WTC11 (cell line): ENCODE measurements at regions not wholly inside any gene's neighbourhood (a gene's known extent, or its start where the extent isn't known, plus 50 kb on each side); places are given as distances from the start of the nearest gene placed in this dataset.
A peak's percentile ranks its signal among the peaks of the same experiment; 100 is the strongest.

ENCODE experiments used
- ATAC-seq: fragments of 200-7000 bp; cut with Tn5 transposase; 2 replicates; pipeline ENCODE4 v1.10.0; 2021; ENCODE audit warnings: mild to moderate bottlenecking, moderate library complexity
- CTCF ChIA-PET: fragments of 300-600 bp; sonication (Branson Sonifier 250); formaldehyde crosslinking; loops from one replicate; lab custom pipeline; 2021; ENCODE audit warnings: antibody characterized with exemption; lab: Charles Lee
- POLR2A ChIA-PET: fragments of 350-600 bp; sonication (Branson Sonifier 250); formaldehyde crosslinking; loops from one replicate; lab custom pipeline; 2021; ENCODE audit warnings: antibody characterized with exemption; lab: Charles Lee
- DNase-seq: peaks from one replicate; pipeline ENCODE4 v3.0.0; 2021; ENCODE audit warnings: low spot score
- H3K27ac Mint-ChIP-seq: 2 replicates; pipeline ENCODE4 v1.8.0; 2021; ENCODE audit warnings: mixed read lengths
- H3K27me3 Mint-ChIP-seq: 2 replicates; pipeline ENCODE4 v1.8.0; 2021; ENCODE audit warnings: low read depth, mild to moderate bottlenecking, moderate library complexity, mixed read lengths
- H3K36me3 Mint-ChIP-seq: 2 replicates; pipeline ENCODE4 v1.8.0; 2021; ENCODE audit warnings: mixed read lengths
- H3K4me1 Mint-ChIP-seq: 2 replicates; pipeline ENCODE4 v1.8.0; 2022; ENCODE audit warnings: mixed read lengths
- H3K4me3 Mint-ChIP-seq: 2 replicates; pipeline ENCODE4 v1.8.0; 2021; ENCODE audit warnings: mild to moderate bottlenecking, moderate library complexity, mixed read lengths
- H3K9me3 Mint-ChIP-seq: 2 replicates; pipeline ENCODE4 v1.8.0; 2021; ENCODE audit warnings: mixed read lengths
- ETV6 ChIP-seq: sonication (generic); formaldehyde crosslinking; IDR thresholded peaks from 2 replicates; pipeline ENCODE4 v1.8.1; 2022; ENCODE audit warnings: mild to moderate bottlenecking, missing genetic modification reagents
- FOXK1 ChIP-seq: sonication (generic); formaldehyde crosslinking; IDR thresholded peaks from 2 replicates; pipeline ENCODE4 v1.8.0; 2022; ENCODE audit warnings: mild to moderate bottlenecking, moderate library complexity, missing genetic modification reagents
- MXD4 ChIP-seq: fragments of 250-450 bp; sonication (Bioruptor Pico); IDR thresholded peaks from 2 replicates; pipeline ENCODE4 v1.8.0; 2021; ENCODE audit warnings: mild to moderate bottlenecking, moderate library complexity, borderline replicate concordance
- MYBL2 ChIP-seq: sonication (generic); formaldehyde crosslinking; IDR thresholded peaks from 2 replicates; pipeline ENCODE4 v1.8.1; 2023; ENCODE audit warnings: mild to moderate bottlenecking, moderate library complexity, missing genetic modification reagents
- PRRX2 ChIP-seq: fragments of 250-450 bp; sonication (Bioruptor Pico); IDR thresholded peaks from 2 replicates; pipeline ENCODE4 v1.8.0; 2021; ENCODE audit warnings: mild to moderate bottlenecking
- SMAD3 ChIP-seq: sonication (generic); formaldehyde crosslinking; IDR thresholded peaks from 2 replicates; pipeline ENCODE4 v1.8.0; 2022; ENCODE audit warnings: missing genetic modification reagents, mild to moderate bottlenecking, borderline replicate concordance
- TCF7 ChIP-seq: sonication (generic); formaldehyde crosslinking; IDR thresholded peaks from 2 replicates; pipeline ENCODE4 v1.8.0; 2022; ENCODE audit warnings: mild to moderate bottlenecking, low read depth, missing genetic modification reagents, moderate library complexity
- TEAD4 ChIP-seq: sonication (generic); formaldehyde crosslinking; IDR thresholded peaks from 2 replicates; pipeline ENCODE4 v1.8.0; 2022; ENCODE audit warnings: mild to moderate bottlenecking, missing genetic modification reagents
- ZNF423 ChIP-seq: fragments of 250-450 bp; sonication (Bioruptor Pico); IDR thresholded peaks from 2 replicates; pipeline ENCODE4 v2.1.2; 2022; ENCODE audit warnings: mild to moderate bottlenecking, moderate library complexity
- TF ChIP-seq, protein P1 (sequence below): sonication (generic); formaldehyde crosslinking; IDR thresholded peaks from 2 replicates; pipeline ENCODE4 v1.8.0; 2022; ENCODE audit warnings: mild to moderate bottlenecking, missing genetic modification reagents
- TF ChIP-seq, protein P2 (sequence below): sonication (generic); formaldehyde crosslinking; IDR thresholded peaks from 2 replicates; pipeline ENCODE4 v1.8.0; 2023; ENCODE audit warnings: missing genetic modification reagents
- TF ChIP-seq, protein P3 (sequence below): sonication (generic); formaldehyde crosslinking; IDR thresholded peaks from 2 replicates; pipeline ENCODE4 v1.8.1; 2022; ENCODE audit warnings: mild to moderate bottlenecking, moderate library complexity, missing genetic modification reagents
- TF ChIP-seq, protein P4 (sequence below): fragments of 250-450 bp; sonication (Bioruptor Pico); conservative IDR thresholded peaks from 2 replicates; pipeline ENCODE4 v1.9.0; 2021; ENCODE audit warnings: mild to moderate bottlenecking
- TF ChIP-seq, protein P5 (sequence below): sonication (generic); formaldehyde crosslinking; IDR thresholded peaks from 2 replicates; pipeline ENCODE4 v1.8.1; 2023; ENCODE audit warnings: mild to moderate bottlenecking, missing genetic modification reagents, borderline replicate concordance
- TF ChIP-seq, protein P6 (sequence below): sonication (generic); formaldehyde crosslinking; IDR thresholded peaks from 2 replicates; pipeline ENCODE4 v1.8.1; 2022; ENCODE audit warnings: low read depth, missing genetic modification reagents, borderline replicate concordance
- TF ChIP-seq, protein P7 (sequence below): sonication (generic); formaldehyde crosslinking; conservative IDR thresholded peaks from 2 replicates; pipeline ENCODE4 v1.8.1; 2022; ENCODE audit warnings: mild to moderate bottlenecking, missing genetic modification reagents

DNA sequence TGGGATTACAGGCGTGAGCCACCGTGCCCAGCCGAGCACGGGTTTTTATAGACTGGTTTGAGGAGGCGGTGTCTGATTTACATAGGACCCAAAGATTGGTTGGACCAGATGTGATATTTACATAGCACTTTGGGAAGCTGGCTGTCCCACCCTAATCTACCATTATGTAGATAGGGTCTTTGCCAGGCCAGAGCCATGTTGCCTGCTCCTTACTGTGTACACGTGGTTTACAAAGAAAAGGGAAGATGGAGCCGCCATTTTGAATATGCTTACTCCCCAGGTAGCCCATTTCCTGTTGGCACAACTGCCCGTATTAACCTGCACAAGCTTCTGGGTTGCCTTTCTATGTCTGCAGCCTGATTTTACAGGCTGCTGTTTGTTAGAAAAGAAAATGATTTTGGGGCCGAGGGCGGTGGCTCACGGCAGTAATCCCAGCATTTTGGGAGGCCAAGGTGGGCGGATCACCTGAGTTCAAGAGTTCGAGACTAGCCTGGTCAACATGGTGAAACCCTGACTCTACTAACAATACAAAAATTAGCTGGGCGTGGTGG, 89.9 kb upstream of the EEF2KMT start:
- CTCF ChIA-PET = no interaction called here
- peaks cover 20% of the 10 kb centered on the region for H3K4me1 Mint-ChIP-seq
- H3K9me3 Mint-ChIP-seq = peaks cover 33% of the 10 kb centered on the region
- peaks cover 24% of the 10 kb centered on the region for H3K36me3 Mint-ChIP-seq
- H3K27me3 Mint-ChIP-seq = no peaks in the 10 kb centered on the region
- TF ChIP-seq MYBL2 (CRISPR knock-in tag) = no peak
- TF ChIP-seq, all 79 proteins: peak for 0
- POLR2A ChIA-PET = no interaction called here
- ATAC-seq = no peak
- no peak for DNase-seq
- Mint-ChIP-seq H3K27ac (no peak overlapping the region), H3K4me3 (no peak overlapping the region)

DNA sequence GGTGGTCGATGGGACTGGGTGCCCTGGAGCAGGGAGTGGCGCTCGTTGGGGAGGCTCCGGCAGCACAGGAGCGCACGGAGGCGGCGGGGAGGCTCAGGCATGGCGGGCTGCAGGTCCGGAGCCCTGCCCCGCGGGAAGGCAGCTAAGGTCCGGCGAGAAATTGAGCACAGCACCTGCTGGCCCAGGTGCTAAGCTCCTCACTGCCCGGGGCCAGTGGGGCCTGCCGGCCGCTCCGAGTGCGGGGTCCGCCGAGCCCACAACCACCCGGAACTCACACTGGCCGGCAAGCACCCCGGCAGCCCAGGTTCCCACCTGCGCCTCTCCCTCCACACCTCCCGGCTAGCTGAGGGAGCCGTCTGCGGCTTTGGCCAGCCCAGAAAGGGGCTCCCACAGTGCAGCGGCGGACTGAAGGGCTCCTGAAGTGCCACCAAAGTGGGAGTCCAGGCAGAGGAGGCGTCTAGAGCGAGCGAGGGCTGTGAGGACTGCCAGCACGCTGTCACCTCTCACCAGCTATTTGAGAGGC, 88.8 kb upstream of the EEF2KMT start:
- Mint-ChIP-seq H3K27ac (no peak overlapping the region), H3K9me3 (peaks cover 26% of the 10 kb centered on the region), H3K27me3 (no peaks in the 10 kb centered on the region; the same call in 1 of the 2 replicates), H3K4me3 (no peak overlapping the region), H3K4me1 (peaks cover 20% of the 10 kb centered on the region), H3K36me3 (peaks cover 24% of the 10 kb centered on the region)
- no peak for TF ChIP-seq TCF7
- ChIA-PET CTCF (no interaction called here), POLR2A (no interaction called here)
- ATAC-seq = no peak
- DNase-seq = no peak

DNA sequence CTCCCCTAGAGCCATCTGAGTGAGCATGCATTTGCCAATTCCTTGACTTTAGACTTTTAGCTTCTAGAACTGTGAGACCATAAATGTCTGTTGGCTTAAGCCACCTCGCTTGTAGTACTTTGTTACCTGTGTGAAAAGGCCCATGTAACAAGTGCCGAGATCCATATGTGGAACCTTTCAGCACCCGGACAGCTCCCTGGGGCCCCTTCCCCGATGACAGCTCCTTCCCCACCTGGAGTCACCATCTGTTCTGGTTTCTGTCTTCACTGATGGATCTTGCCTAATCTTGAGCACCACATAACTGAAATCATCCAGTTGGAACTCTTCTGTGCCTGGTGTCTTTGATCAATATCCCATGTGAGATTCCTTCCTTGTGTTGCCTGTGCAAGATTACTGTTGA, 78.9 kb upstream of the EEF2KMT start:
- H3K36me3 Mint-ChIP-seq = peaks cover 18% of the 10 kb centered on the region
- peaks cover 2% of the 10 kb centered on the region; the same call in 1 of the 2 replicates for H3K27me3 Mint-ChIP-seq
- POLR2A ChIA-PET = no interaction called here
- H3K9me3 Mint-ChIP-seq = peaks cover 64% of the 10 kb centered on the region
- peaks cover 7% of the 10 kb centered on the region for H3K4me1 Mint-ChIP-seq
- no peak overlapping the region for H3K27ac Mint-ChIP-seq
- ATAC-seq (peak; percentile 48; the same call in 1 of the 2 replicates), DNase-seq (peak; percentile 37)
- TF ChIP-seq, protein P1, sequence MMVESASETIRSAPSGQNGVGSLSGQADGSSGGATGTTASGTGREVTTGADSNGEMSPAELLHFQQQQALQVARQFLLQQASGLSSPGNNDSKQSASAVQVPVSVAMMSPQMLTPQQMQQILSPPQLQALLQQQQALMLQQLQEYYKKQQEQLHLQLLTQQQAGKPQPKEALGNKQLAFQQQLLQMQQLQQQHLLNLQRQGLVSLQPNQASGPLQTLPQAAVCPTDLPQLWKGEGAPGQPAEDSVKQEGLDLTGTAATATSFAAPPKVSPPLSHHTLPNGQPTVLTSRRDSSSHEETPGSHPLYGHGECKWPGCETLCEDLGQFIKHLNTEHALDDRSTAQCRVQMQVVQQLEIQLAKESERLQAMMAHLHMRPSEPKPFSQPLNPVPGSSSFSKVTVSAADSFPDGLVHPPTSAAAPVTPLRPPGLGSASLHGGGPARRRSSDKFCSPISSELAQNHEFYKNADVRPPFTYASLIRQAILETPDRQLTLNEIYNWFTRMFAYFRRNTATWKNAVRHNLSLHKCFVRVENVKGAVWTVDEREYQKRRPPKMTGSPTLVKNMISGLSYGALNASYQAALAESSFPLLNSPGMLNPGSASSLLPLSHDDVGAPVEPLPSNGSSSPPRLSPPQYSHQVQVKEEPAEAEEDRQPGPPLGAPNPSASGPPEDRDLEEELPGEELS (CRISPR knock-in tag) = no peak
- TF ChIP-seq, protein P2, sequence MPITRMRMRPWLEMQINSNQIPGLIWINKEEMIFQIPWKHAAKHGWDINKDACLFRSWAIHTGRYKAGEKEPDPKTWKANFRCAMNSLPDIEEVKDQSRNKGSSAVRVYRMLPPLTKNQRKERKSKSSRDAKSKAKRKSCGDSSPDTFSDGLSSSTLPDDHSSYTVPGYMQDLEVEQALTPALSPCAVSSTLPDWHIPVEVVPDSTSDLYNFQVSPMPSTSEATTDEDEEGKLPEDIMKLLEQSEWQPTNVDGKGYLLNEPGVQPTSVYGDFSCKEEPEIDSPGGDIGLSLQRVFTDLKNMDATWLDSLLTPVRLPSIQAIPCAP (CRISPR knock-in tag) = peak; percentile 65; the same call in 1 of the 2 replicates
- TF ChIP-seq, all 79 proteins: peak for 1
- CTCF ChIA-PET = no interaction called here
- no peak overlapping the region for H3K4me3 Mint-ChIP-seq

DNA sequence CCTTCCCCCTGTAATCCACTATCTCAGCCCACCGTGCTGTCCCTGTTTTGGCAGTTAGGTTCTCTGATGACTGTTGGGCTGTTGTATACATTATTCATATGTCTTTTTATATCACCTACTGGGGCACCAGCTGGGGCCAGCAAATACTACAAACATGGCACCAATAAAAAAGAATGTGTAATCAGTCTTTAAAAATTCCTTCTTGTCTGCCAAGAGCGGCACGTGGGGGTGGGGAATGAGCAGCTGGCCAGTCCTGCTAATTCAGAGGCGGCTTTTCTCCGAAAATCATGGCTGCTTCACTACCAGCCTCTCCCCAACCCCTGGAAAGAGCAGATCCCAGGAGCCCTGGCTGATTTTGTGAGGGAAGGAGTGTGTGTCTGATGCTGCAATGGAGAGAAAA, 77.7 kb upstream of the EEF2KMT start:
- peaks cover 20% of the 10 kb centered on the region for H3K36me3 Mint-ChIP-seq
- no peak overlapping the region for H3K27ac Mint-ChIP-seq
- peaks cover 72% of the 10 kb centered on the region for H3K9me3 Mint-ChIP-seq
- POLR2A ChIA-PET = no interaction called here
- peaks cover under 1% of the 10 kb centered on the region; the same call in 1 of the 2 replicates for H3K4me1 Mint-ChIP-seq
- CTCF ChIA-PET = no interaction called here
- H3K27me3 Mint-ChIP-seq = peaks cover 2% of the 10 kb centered on the region; the same call in 1 of the 2 replicates
- H3K4me3 Mint-ChIP-seq = no peak overlapping the region
- no peak for DNase-seq
- no peak for ATAC-seq
- TF ChIP-seq, protein P3, sequence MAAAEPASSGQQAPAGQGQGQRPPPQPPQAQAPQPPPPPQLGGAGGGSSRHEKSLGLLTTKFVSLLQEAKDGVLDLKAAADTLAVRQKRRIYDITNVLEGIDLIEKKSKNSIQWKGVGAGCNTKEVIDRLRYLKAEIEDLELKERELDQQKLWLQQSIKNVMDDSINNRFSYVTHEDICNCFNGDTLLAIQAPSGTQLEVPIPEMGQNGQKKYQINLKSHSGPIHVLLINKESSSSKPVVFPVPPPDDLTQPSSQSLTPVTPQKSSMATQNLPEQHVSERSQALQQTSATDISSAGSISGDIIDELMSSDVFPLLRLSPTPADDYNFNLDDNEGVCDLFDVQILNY (CRISPR knock-in tag) = no peak
- TF ChIP-seq, protein P4, sequence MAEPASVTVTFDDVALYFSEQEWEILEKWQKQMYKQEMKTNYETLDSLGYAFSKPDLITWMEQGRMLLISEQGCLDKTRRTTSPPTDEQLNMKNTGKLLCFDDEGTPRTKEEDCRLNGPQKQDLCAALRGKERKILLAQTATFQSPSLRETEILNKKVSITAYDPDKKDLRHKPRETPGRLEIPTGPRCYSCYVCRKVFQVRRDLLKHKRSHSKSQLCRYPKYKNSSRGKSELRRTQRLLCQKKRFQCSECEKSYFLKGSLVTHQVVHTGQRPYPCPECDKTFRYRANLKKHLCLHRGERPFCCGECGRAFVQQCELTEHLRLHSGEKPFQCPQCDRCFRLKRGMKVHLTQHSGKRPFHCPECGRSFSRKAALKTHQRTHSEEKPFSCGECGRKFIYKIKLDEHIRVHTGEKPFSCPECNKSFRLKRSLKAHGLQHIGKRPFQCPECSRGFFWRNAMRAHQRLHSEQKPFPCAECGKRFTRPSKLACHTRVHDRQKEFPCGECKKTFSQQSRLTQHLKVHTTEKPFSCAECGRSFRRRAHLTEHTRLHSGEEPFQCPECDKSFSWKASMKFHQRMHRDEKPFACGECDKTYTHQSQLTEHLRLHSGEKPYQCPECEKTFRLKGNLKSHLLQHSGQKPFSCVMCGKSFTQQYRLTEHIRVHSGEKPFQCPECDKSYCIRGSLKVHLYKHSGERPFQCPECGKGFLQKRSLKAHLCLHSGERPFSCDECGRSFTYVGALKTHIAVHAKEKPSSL = no peak
- TF ChIP-seq SMAD3 (no peak), PRRX2 (CRISPR knock-in tag) (no peak), FOXK1 (no peak), ZNF423 (CRISPR knock-in tag) (no peak), TEAD4 (CRISPR knock-in tag) (no peak), MXD4 (CRISPR knock-in tag) (no peak), ETV6 (CRISPR knock-in tag) (no peak)
- TF ChIP-seq, protein P5, sequence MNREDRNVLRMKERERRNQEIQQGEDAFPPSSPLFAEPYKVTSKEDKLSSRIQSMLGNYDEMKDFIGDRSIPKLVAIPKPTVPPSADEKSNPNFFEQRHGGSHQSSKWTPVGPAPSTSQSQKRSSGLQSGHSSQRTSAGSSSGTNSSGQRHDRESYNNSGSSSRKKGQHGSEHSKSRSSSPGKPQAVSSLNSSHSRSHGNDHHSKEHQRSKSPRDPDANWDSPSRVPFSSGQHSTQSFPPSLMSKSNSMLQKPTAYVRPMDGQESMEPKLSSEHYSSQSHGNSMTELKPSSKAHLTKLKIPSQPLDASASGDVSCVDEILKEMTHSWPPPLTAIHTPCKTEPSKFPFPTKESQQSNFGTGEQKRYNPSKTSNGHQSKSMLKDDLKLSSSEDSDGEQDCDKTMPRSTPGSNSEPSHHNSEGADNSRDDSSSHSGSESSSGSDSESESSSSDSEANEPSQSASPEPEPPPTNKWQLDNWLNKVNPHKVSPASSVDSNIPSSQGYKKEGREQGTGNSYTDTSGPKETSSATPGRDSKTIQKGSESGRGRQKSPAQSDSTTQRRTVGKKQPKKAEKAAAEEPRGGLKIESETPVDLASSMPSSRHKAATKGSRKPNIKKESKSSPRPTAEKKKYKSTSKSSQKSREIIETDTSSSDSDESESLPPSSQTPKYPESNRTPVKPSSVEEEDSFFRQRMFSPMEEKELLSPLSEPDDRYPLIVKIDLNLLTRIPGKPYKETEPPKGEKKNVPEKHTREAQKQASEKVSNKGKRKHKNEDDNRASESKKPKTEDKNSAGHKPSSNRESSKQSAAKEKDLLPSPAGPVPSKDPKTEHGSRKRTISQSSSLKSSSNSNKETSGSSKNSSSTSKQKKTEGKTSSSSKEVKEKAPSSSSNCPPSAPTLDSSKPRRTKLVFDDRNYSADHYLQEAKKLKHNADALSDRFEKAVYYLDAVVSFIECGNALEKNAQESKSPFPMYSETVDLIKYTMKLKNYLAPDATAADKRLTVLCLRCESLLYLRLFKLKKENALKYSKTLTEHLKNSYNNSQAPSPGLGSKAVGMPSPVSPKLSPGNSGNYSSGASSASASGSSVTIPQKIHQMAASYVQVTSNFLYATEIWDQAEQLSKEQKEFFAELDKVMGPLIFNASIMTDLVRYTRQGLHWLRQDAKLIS (CRISPR knock-in tag) = no peak
- TF ChIP-seq, protein P6, sequence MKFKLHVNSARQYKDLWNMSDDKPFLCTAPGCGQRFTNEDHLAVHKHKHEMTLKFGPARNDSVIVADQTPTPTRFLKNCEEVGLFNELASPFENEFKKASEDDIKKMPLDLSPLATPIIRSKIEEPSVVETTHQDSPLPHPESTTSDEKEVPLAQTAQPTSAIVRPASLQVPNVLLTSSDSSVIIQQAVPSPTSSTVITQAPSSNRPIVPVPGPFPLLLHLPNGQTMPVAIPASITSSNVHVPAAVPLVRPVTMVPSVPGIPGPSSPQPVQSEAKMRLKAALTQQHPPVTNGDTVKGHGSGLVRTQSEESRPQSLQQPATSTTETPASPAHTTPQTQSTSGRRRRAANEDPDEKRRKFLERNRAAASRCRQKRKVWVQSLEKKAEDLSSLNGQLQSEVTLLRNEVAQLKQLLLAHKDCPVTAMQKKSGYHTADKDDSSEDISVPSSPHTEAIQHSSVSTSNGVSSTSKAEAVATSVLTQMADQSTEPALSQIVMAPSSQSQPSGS = no peak
- TF ChIP-seq, protein P7, sequence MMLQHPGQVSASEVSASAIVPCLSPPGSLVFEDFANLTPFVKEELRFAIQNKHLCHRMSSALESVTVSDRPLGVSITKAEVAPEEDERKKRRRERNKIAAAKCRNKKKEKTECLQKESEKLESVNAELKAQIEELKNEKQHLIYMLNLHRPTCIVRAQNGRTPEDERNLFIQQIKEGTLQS (CRISPR knock-in tag) = no peak
